ENCODE measurements at regions not wholly inside any gene's neighbourhood (a gene's known extent, or its start where the extent isn't known, plus 50 kb on each side); places are given as distances from the start of the nearest gene placed in this dataset.

DNA sequence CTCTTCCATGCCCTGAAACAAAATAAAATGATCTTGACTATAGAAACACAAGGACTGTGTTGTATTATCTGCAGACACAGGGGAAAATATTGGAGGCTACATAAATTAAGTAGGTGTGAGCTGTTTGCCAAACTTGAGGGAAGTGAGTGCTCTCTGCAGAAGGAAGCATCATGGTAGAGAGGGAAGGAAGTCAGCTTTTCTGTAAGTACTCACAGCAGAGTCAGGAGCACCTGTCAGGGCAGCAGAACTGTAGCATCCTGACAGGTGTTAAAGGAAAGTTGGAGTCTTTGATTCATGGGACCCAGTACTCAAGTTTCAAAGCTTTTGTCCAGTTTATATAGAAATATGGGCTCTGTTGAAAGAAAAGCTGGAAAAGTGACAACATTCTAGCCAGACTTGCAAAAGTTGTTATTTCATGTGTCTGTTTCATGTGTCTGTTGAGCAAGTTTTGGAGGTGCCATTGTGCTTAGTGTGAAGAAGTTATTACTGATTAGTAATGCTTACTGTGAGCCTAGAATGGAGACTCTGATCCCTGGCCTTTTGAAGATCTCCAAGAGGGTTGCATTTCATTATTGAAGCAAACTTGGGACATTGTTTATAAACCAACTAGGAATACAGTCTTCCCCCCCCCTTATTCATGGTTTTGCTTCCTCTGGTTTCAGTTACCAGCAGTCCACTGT is 194.7 kb downstream of the SPATA31D1 start:
- TF ChIP-seq POLR2A (IDR thresholded peaks at IDR 0.05; ENCODE audit: borderline replicate concordance, extremely low read depth, insufficient read depth, insufficient read length), result no peak
- TF ChIP-seq, protein P1, sequence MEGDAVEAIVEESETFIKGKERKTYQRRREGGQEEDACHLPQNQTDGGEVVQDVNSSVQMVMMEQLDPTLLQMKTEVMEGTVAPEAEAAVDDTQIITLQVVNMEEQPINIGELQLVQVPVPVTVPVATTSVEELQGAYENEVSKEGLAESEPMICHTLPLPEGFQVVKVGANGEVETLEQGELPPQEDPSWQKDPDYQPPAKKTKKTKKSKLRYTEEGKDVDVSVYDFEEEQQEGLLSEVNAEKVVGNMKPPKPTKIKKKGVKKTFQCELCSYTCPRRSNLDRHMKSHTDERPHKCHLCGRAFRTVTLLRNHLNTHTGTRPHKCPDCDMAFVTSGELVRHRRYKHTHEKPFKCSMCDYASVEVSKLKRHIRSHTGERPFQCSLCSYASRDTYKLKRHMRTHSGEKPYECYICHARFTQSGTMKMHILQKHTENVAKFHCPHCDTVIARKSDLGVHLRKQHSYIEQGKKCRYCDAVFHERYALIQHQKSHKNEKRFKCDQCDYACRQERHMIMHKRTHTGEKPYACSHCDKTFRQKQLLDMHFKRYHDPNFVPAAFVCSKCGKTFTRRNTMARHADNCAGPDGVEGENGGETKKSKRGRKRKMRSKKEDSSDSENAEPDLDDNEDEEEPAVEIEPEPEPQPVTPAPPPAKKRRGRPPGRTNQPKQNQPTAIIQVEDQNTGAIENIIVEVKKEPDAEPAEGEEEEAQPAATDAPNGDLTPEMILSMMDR (IDR thresholded peaks at IDR 0.05 in 2 of 3, conservative IDR thresholded peaks at IDR 0.05 in 1 of 3; ENCODE audit: borderline replicate concordance in 1 of 3, insufficient read depth in 1 of 3, low read depth in 2 of 3, low read length in 2 of 3), result no peak
- TF ChIP-seq TCF7L2 (IDR thresholded peaks at IDR 0.05; ENCODE audit: borderline replicate concordance, extremely low read depth, insufficient read depth, insufficient read length), result no peak
- TF ChIP-seq, protein P2, sequence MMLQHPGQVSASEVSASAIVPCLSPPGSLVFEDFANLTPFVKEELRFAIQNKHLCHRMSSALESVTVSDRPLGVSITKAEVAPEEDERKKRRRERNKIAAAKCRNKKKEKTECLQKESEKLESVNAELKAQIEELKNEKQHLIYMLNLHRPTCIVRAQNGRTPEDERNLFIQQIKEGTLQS (IDR thresholded peaks at IDR 0.05), result no peak
- TF ChIP-seq, protein P3, sequence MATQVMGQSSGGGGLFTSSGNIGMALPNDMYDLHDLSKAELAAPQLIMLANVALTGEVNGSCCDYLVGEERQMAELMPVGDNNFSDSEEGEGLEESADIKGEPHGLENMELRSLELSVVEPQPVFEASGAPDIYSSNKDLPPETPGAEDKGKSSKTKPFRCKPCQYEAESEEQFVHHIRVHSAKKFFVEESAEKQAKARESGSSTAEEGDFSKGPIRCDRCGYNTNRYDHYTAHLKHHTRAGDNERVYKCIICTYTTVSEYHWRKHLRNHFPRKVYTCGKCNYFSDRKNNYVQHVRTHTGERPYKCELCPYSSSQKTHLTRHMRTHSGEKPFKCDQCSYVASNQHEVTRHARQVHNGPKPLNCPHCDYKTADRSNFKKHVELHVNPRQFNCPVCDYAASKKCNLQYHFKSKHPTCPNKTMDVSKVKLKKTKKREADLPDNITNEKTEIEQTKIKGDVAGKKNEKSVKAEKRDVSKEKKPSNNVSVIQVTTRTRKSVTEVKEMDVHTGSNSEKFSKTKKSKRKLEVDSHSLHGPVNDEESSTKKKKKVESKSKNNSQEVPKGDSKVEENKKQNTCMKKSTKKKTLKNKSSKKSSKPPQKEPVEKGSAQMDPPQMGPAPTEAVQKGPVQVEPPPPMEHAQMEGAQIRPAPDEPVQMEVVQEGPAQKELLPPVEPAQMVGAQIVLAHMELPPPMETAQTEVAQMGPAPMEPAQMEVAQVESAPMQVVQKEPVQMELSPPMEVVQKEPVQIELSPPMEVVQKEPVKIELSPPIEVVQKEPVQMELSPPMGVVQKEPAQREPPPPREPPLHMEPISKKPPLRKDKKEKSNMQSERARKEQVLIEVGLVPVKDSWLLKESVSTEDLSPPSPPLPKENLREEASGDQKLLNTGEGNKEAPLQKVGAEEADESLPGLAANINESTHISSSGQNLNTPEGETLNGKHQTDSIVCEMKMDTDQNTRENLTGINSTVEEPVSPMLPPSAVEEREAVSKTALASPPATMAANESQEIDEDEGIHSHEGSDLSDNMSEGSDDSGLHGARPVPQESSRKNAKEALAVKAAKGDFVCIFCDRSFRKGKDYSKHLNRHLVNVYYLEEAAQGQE (IDR thresholded peaks at IDR 0.05; ENCODE audit: low read depth), result no peak
